ENCODE measurements at regions not wholly inside any gene's neighbourhood (a gene's known extent, or its start where the extent isn't known, plus 50 kb on each side); places are given as distances from the start of the nearest gene placed in this dataset.

GRCh38 chr6:6729971-6730370 is 141.5 kb downstream of the LY86 start:
- Histone ChIP-seq H3K27ac (ENCODE audit: low read length) (no peak overlapping the region), H3K4me1 (ENCODE audit: control insufficient read depth in 1 of 2, extremely low read depth in 1 of 2, insufficient read depth in 2 of 2, low read length in 2 of 2) (peaks cover 0 to 8% of the 10 kb centered on the region in 2 experiments), H3K36me3 (ENCODE audit: control insufficient read depth in 2 of 2, extremely low read depth in 1 of 2, insufficient read depth in 1 of 2, low read length in 1 of 2) (no peaks in the 10 kb centered on the region), H3K4me3 (ENCODE audit: control insufficient read depth in 1 of 2, extremely low read depth in 1 of 2, low read length in 1 of 2) (no peak overlapping the region), H3K27me3 (replicated peaks in 1 of 2; ENCODE audit: control insufficient read depth in 2 of 2, extremely low read depth in 1 of 2, insufficient read depth in 2 of 2, low read length in 1 of 2) (peaks cover 0 to 20% of the 10 kb centered on the region in 2 experiments), H3K9me3 (no peaks in the 10 kb centered on the region)
- H3K36me3 Mint-ChIP-seq, result no peaks in the 10 kb centered on the region
- DNase-seq (no peak), ATAC-seq (replicated peaks in 1 of 4) (no peak)
- ChIA-PET CTCF (no interaction called here), POLR2A (no interaction called here)
- H3K27me3 Mint-ChIP-seq, result peaks cover 16 to 24% of the 10 kb centered on the region in 2 donors
- peaks cover 0 to 9% (median 2%) of the 10 kb centered on the region in 3 donors for H3K4me1 Mint-ChIP-seq
- H3K9me3 Mint-ChIP-seq, result no peaks in the 10 kb centered on the region
- H3K4me3 Mint-ChIP-seq, result no peak overlapping the region
- H3K27ac Mint-ChIP-seq, result no peak overlapping the region
- no CpG with 5 or more reads among the region's 1 CpG for WGBS (ENCODE audit: insufficient coverage)

GRCh38 chr6:6730831-6731230 is 142.3 kb downstream of the LY86 start:
- no peak for DNase-seq
- Histone ChIP-seq H3K4me3 (ENCODE audit: control insufficient read depth in 1 of 2, extremely low read depth in 1 of 2, low read length in 1 of 2) (no peak overlapping the region), H3K9me3 (no peaks in the 10 kb centered on the region), H3K4me1 (ENCODE audit: control insufficient read depth in 1 of 2, extremely low read depth in 1 of 2, insufficient read depth in 2 of 2, low read length in 2 of 2) (no peaks in the 10 kb centered on the region), H3K36me3 (ENCODE audit: control insufficient read depth in 2 of 2, extremely low read depth in 1 of 2, insufficient read depth in 1 of 2, low read length in 1 of 2) (no peaks in the 10 kb centered on the region), H3K27ac (ENCODE audit: low read length) (no peak overlapping the region), H3K27me3 (replicated peaks in 1 of 2; ENCODE audit: control insufficient read depth in 2 of 2, extremely low read depth in 1 of 2, insufficient read depth in 2 of 2, low read length in 1 of 2) (peaks cover 0 to 12% of the 10 kb centered on the region in 2 experiments)
- WGBS (ENCODE audit: insufficient coverage), result 90% methylated on average over 1 of the region's 2 CpGs
- no peaks in the 10 kb centered on the region for H3K9me3 Mint-ChIP-seq
- peaks cover 20 to 21% of the 10 kb centered on the region in 2 donors for H3K27me3 Mint-ChIP-seq
- H3K4me3 Mint-ChIP-seq, result no peak overlapping the region
- peaks cover 0 to 4% (median 0%) of the 10 kb centered on the region in 3 donors for H3K4me1 Mint-ChIP-seq
- ChIA-PET CTCF (interaction anchor here in 1 of 2 donors (0.5 kb wide), 1 partner anchor 26 kb away, joined by 5 read pairs; no protein-coding TSS in a partner anchor), POLR2A (no interaction called here)
- H3K36me3 Mint-ChIP-seq, result no peaks in the 10 kb centered on the region
- no peak for ATAC-seq (replicated peaks in 1 of 4)
- H3K27ac Mint-ChIP-seq, result no peak overlapping the region

GRCh38 chr6:6734479-6735465 is 146.3 kb downstream of the LY86 start:
- no peak overlapping the region for H3K27ac Mint-ChIP-seq
- POLR2A ChIA-PET, result interaction anchor here in 1 of 2 donors (0.6 kb wide), 1 partner anchor 379 kb away, joined by 3 read pairs; no protein-coding TSS in a partner anchor
- no peaks in the 10 kb centered on the region for H3K9me3 ChIP-seq
- no peak overlapping the region for H3K4me3 Mint-ChIP-seq
- H3K9me3 Mint-ChIP-seq, result no peaks in the 10 kb centered on the region
- ATAC-seq (replicated peaks in 1 of 4), result no peak
- H3K36me3 Mint-ChIP-seq, result no peaks in the 10 kb centered on the region
- no peak overlapping the region for H3K4me3 ChIP-seq (ENCODE audit: control insufficient read depth in 1 of 2, extremely low read depth in 1 of 2, low read length in 1 of 2)
- H3K4me1 ChIP-seq (ENCODE audit: control insufficient read depth in 1 of 2, extremely low read depth in 1 of 2, insufficient read depth in 2 of 2, low read length in 2 of 2), result peaks cover 0 to 3% of the 10 kb centered on the region in 2 experiments
- H3K27me3 Mint-ChIP-seq, result peaks cover 31 to 42% of the 10 kb centered on the region in 2 donors
- H3K27me3 ChIP-seq (replicated peaks in 1 of 2; ENCODE audit: control insufficient read depth in 2 of 2, extremely low read depth in 1 of 2, insufficient read depth in 2 of 2, low read length in 1 of 2), result peaks cover 0 to 23% of the 10 kb centered on the region in 2 experiments
- no peaks in the 10 kb centered on the region for H3K36me3 ChIP-seq (ENCODE audit: control insufficient read depth in 2 of 2, extremely low read depth in 1 of 2, insufficient read depth in 1 of 2, low read length in 1 of 2)
- 74% methylated on average over 8 of the region's 16 CpGs for WGBS (ENCODE audit: insufficient coverage)
- no peak overlapping the region for H3K27ac ChIP-seq (ENCODE audit: low read length)
- CTCF ChIA-PET, result interaction anchor here in 1 of 2 donors (0.7 kb wide), 1 partner anchor 109 kb away, joined by 3 read pairs; no protein-coding TSS in a partner anchor
- DNase-seq, result no peak
- H3K4me1 Mint-ChIP-seq, result no peaks in the 10 kb centered on the region

GRCh38 chr6:6736791-6737654 is 148.5 kb downstream of the LY86 start:
- H3K36me3 ChIP-seq (ENCODE audit: control insufficient read depth in 2 of 2, extremely low read depth in 1 of 2, insufficient read depth in 1 of 2, low read length in 1 of 2), result no peaks in the 10 kb centered on the region
- Mint-ChIP-seq H3K27ac (no peak overlapping the region), H3K4me3 (no peak overlapping the region), H3K4me1 (no peaks in the 10 kb centered on the region), H3K27me3 (peaks cover 31 to 45% of the 10 kb centered on the region in 2 donors), H3K36me3 (no peaks in the 10 kb centered on the region), H3K9me3 (no peaks in the 10 kb centered on the region)
- H3K4me1 ChIP-seq (ENCODE audit: control insufficient read depth in 1 of 2, extremely low read depth in 1 of 2, insufficient read depth in 2 of 2, low read length in 2 of 2), result peaks cover 0 to 5% of the 10 kb centered on the region in 2 experiments
- H3K9me3 ChIP-seq, result no peaks in the 10 kb centered on the region
- peak in 1 of 4 experiments; percentile 51 for ATAC-seq (replicated peaks in 1 of 4)
- DNase-seq, result no peak
- WGBS (ENCODE audit: insufficient coverage), result 77% methylated on average over 33 of the region's 34 CpGs
- CTCF ChIA-PET, result no interaction called here
- POLR2A ChIA-PET, result interaction anchor here in 1 of 2 donors (0.6 kb wide), 1 partner anchor 377 kb away, joined by 3 read pairs; no protein-coding TSS in a partner anchor
- H3K27me3 ChIP-seq (replicated peaks in 1 of 2; ENCODE audit: control insufficient read depth in 2 of 2, extremely low read depth in 1 of 2, insufficient read depth in 2 of 2, low read length in 1 of 2), result peaks cover 0 to 32% of the 10 kb centered on the region in 2 experiments
- H3K27ac ChIP-seq (ENCODE audit: low read length), result no peak overlapping the region
- H3K4me3 ChIP-seq (ENCODE audit: control insufficient read depth in 1 of 2, extremely low read depth in 1 of 2, low read length in 1 of 2), result no peak overlapping the region

GRCh38 chr6:6737671-6738070 is 149.2 kb downstream of the LY86 start:
- Mint-ChIP-seq H3K36me3 (no peaks in the 10 kb centered on the region), H3K4me1 (no peaks in the 10 kb centered on the region), H3K27me3 (peaks cover 31 to 44% of the 10 kb centered on the region in 2 donors), H3K4me3 (no peak overlapping the region), H3K27ac (no peak overlapping the region), H3K9me3 (no peaks in the 10 kb centered on the region)
- DNase-seq (no peak), ATAC-seq (replicated peaks in 1 of 4) (no peak)
- WGBS (ENCODE audit: insufficient coverage), result 72% methylated on average over 6 of the region's 6 CpGs
- Histone ChIP-seq H3K27me3 (replicated peaks in 1 of 2; ENCODE audit: control insufficient read depth in 2 of 2, extremely low read depth in 1 of 2, insufficient read depth in 2 of 2, low read length in 1 of 2) (peaks cover 0 to 33% of the 10 kb centered on the region in 2 experiments), H3K36me3 (ENCODE audit: control insufficient read depth in 2 of 2, extremely low read depth in 1 of 2, insufficient read depth in 1 of 2, low read length in 1 of 2) (no peaks in the 10 kb centered on the region), H3K27ac (ENCODE audit: low read length) (no peak overlapping the region), H3K4me1 (ENCODE audit: control insufficient read depth in 1 of 2, extremely low read depth in 1 of 2, insufficient read depth in 2 of 2, low read length in 2 of 2) (peaks cover 2 to 7% of the 10 kb centered on the region in 2 experiments), H3K9me3 (no peaks in the 10 kb centered on the region), H3K4me3 (ENCODE audit: control insufficient read depth in 1 of 2, extremely low read depth in 1 of 2, low read length in 1 of 2) (no peak overlapping the region)
- ChIA-PET CTCF (no interaction called here), POLR2A (interaction anchor here in 1 of 2 donors (0.6 kb wide), 1 partner anchor 376 kb away, joined by 3 read pairs; no protein-coding TSS in a partner anchor)

GRCh38 chr6:6738108-6738507 is 149.6 kb downstream of the LY86 start:
- Mint-ChIP-seq H3K4me1 (no peaks in the 10 kb centered on the region), H3K9me3 (no peaks in the 10 kb centered on the region), H3K4me3 (no peak overlapping the region), H3K27me3 (peaks cover 31 to 41% of the 10 kb centered on the region in 2 donors), H3K36me3 (no peaks in the 10 kb centered on the region), H3K27ac (no peak overlapping the region)
- ATAC-seq (replicated peaks in 1 of 4) (no peak), DNase-seq (no peak)
- ChIA-PET CTCF (no interaction called here), POLR2A (interaction anchor here in 1 of 2 donors (0.6 kb wide), 1 partner anchor 376 kb away, joined by 3 read pairs; no protein-coding TSS in a partner anchor)
- Histone ChIP-seq H3K27ac (ENCODE audit: low read length) (no peak overlapping the region), H3K9me3 (no peaks in the 10 kb centered on the region), H3K4me3 (ENCODE audit: control insufficient read depth in 1 of 2, extremely low read depth in 1 of 2, low read length in 1 of 2) (no peak overlapping the region), H3K4me1 (ENCODE audit: control insufficient read depth in 1 of 2, extremely low read depth in 1 of 2, insufficient read depth in 2 of 2, low read length in 2 of 2) (peaks cover 2 to 7% of the 10 kb centered on the region in 2 experiments), H3K36me3 (ENCODE audit: control insufficient read depth in 2 of 2, extremely low read depth in 1 of 2, insufficient read depth in 1 of 2, low read length in 1 of 2) (no peaks in the 10 kb centered on the region), H3K27me3 (replicated peaks in 1 of 2; ENCODE audit: control insufficient read depth in 2 of 2, extremely low read depth in 1 of 2, insufficient read depth in 2 of 2, low read length in 1 of 2) (peaks cover 0 to 37% of the 10 kb centered on the region in 2 experiments)
- 70% methylated on average over 2 of the region's 2 CpGs for WGBS (ENCODE audit: insufficient coverage)
